Keratinocyte (primary cell): ENCODE measurements at regions not wholly inside any gene's neighbourhood (a gene's known extent, or its start where the extent isn't known, plus 50 kb on each side); places are given as distances from the start of the nearest gene placed in this dataset.

Source experiments
- DNase-seq: peaks from one replicate; pipeline ENCODE4 v3.0.0-alpha.2; 2011; ENCODE audit warnings: low read depth, missing footprints, low spot score
- FAIRE-seq: peaks from 2 replicates; lab custom pipeline; 2011; peaks lifted over from hg19 to GRCh38; lab: Jason Lieb, UNC
- H2AFZ ChIP-seq: 2 replicates; pipeline ENCODE4 v1.6.0; 2012; ENCODE audit warnings: low read length, control low read depth, inconsistent platforms; ENCODE audit not compliant: control insufficient read depth
- H3K27ac ChIP-seq: 2 replicates; pipeline ENCODE4 v1.5.1; 2011; ENCODE audit warnings: low read length; ENCODE audit not compliant: control insufficient read depth, insufficient read depth
- H3K27me3 ChIP-seq: 3 replicates; pipeline ENCODE4 v1.6.0; 2011; ENCODE audit warnings: low read length; ENCODE audit not compliant: control insufficient read depth, insufficient read depth; ENCODE audit errors: extremely low read depth
- H3K36me3 ChIP-seq, 2 experiments: 2 replicates in 1 of 2; 3 replicates in 1 of 2; pipeline ENCODE4 v1.5.1; 2011; ENCODE audit warnings: low read length in 2 of 2, mild to moderate bottlenecking in 1 of 2; ENCODE audit not compliant: control insufficient read depth in 2 of 2, insufficient read depth in 2 of 2; ENCODE audit errors: extremely low read depth in 1 of 2
- H3K4me1 ChIP-seq: 3 replicates; pipeline ENCODE4 v1.5.1; 2011; ENCODE audit warnings: low read length; ENCODE audit not compliant: control insufficient read depth, insufficient read depth; ENCODE audit errors: extremely low read depth
- H3K4me2 ChIP-seq: 3 replicates; pipeline ENCODE4 v1.6.0; 2011; ENCODE audit warnings: low read depth, low read length; ENCODE audit not compliant: control insufficient read depth, insufficient read depth; ENCODE audit errors: extremely low read depth
- H3K4me3 ChIP-seq, 3 experiments: fragments of 200-600 bp in 1 of 3; sonication (generic) in 1 of 3; 2 replicates in 2 of 3; 3 replicates in 1 of 3; pipeline ENCODE4 v1.5.1; 2011 to 2016; ENCODE audit warnings: low read length in 3 of 3, mild to moderate bottlenecking in 3 of 3, control low read depth in 2 of 3, inconsistent platforms in 1 of 3, low read depth in 1 of 3, mixed read lengths in 1 of 3, mixed run types in 1 of 3, moderate library complexity in 1 of 3; ENCODE audit not compliant: control insufficient read depth in 2 of 3, insufficient read depth in 2 of 3; ENCODE audit errors: extremely low read depth in 1 of 3
- H3K79me2 ChIP-seq: 2 replicates; pipeline ENCODE4 v1.6.0; 2012; ENCODE audit warnings: low read length; ENCODE audit not compliant: control insufficient read depth, insufficient read depth
- H3K9ac ChIP-seq: 3 replicates; pipeline ENCODE4 v1.6.0; 2011; ENCODE audit warnings: low read length; ENCODE audit not compliant: control insufficient read depth, insufficient read depth; ENCODE audit errors: extremely low read depth
- H3K9me1 ChIP-seq: 3 replicates; pipeline ENCODE4 v1.6.0; 2011; ENCODE audit warnings: low read length; ENCODE audit not compliant: control insufficient read depth, insufficient read depth; ENCODE audit errors: extremely low read depth
- H3K9me3 ChIP-seq: 2 replicates; pipeline ENCODE4 v1.5.1; 2012; ENCODE audit warnings: low read depth, low read length; ENCODE audit not compliant: control insufficient read depth
- H4K20me1 ChIP-seq: 3 replicates; pipeline ENCODE4 v1.6.0; 2011; ENCODE audit warnings: low read length; ENCODE audit not compliant: control insufficient read depth, insufficient read depth; ENCODE audit errors: extremely low read depth
- EZH2 ChIP-seq: IDR thresholded peaks from one replicate; pipeline ENCODE4 v1.6.1; 2012; ENCODE audit warnings: inconsistent platforms, mild to moderate bottlenecking, low read length, moderate library complexity
- dilution Hi-C: fragments of 300-500 bp; cut with MboI; formaldehyde crosslinking; loops from one replicate; pipeline ENCODE4 v1.7.0; 2020; ENCODE audit warnings: low sequenced_read_pairs; ENCODE audit not compliant: extremely low pct_ligation_motif_present
- small RNA-seq, 3 experiments: library from RNA; depleted of rRNA; stranded (forward); fragments of <200 nt; gene quantifications; one replicate each; pipeline ENCODE3, GENCODE V24; 2012; ENCODE audit warnings: low read depth in 3 of 3, low replicate concordance in 1 of 3; ENCODE audit not compliant: insufficient read length in 3 of 3
- TF ChIP-seq, protein P1 (sequence below), 3 experiments: IDR thresholded peaks in 1 of 3; conservative IDR thresholded peaks in 1 of 3; optimal IDR thresholded peaks in 1 of 3; 2 replicates in 2 of 3; 3 replicates in 1 of 3; pipeline versions ENCODE3 to v1.5.1; 2011; ENCODE audit warnings: low read length in 3 of 3, mild to moderate bottlenecking in 3 of 3, moderate library complexity in 2 of 3, control low read depth in 1 of 3, inconsistent platforms in 1 of 3; ENCODE audit not compliant: insufficient read depth in 2 of 3; ENCODE audit errors: extremely low read depth in 1 of 3

DNA sequence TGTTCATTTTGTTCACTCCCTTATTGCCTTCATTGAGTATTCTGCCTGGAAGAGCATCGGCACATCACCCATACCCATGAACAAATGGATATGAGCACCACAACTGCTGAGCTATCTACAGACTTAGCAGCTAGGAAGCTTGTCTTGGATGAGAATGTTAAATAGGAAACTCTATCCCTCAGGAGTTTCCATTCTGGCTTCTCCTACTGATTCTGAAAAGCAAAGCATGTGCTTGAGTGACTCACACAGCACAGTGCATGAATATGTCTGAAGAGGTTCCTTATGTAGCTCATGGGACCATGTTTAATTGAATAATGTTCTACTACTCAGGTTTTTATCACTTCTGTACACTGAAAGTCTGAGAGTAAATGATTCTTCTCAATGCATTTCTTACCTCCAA is 57.3 kb upstream of the MXRA5 start:
- DNase-seq (no peak), FAIRE-seq (no peak)
- H3K79me2 ChIP-seq, result no peaks in the 10 kb centered on the region
- dilution Hi-C loops, result no loop called here
- TF ChIP-seq EZH2, result no peak
- TF ChIP-seq, protein P1, sequence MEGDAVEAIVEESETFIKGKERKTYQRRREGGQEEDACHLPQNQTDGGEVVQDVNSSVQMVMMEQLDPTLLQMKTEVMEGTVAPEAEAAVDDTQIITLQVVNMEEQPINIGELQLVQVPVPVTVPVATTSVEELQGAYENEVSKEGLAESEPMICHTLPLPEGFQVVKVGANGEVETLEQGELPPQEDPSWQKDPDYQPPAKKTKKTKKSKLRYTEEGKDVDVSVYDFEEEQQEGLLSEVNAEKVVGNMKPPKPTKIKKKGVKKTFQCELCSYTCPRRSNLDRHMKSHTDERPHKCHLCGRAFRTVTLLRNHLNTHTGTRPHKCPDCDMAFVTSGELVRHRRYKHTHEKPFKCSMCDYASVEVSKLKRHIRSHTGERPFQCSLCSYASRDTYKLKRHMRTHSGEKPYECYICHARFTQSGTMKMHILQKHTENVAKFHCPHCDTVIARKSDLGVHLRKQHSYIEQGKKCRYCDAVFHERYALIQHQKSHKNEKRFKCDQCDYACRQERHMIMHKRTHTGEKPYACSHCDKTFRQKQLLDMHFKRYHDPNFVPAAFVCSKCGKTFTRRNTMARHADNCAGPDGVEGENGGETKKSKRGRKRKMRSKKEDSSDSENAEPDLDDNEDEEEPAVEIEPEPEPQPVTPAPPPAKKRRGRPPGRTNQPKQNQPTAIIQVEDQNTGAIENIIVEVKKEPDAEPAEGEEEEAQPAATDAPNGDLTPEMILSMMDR (optimal IDR thresholded peaks at IDR 0.05 in 1 of 3, IDR thresholded peaks at IDR 0.05 in 1 of 3, conservative IDR thresholded peaks at IDR 0.05 in 1 of 3; ENCODE audit: extremely low read depth in 1 of 3, insufficient read depth in 2 of 3, low read length in 3 of 3), result no peak
- no peaks in the 10 kb centered on the region for H3K9me1 ChIP-seq
- no peak overlapping the region for H2AFZ ChIP-seq
- H3K36me3 ChIP-seq, result no peaks in the 10 kb centered on the region
- H3K27me3 ChIP-seq, result no peaks in the 10 kb centered on the region
- no peaks in the 10 kb centered on the region for H3K4me1 ChIP-seq
- H4K20me1 ChIP-seq, result no peaks in the 10 kb centered on the region
- H3K9ac ChIP-seq, result no peak overlapping the region
- H3K4me2 ChIP-seq, result no peak overlapping the region
- no peak overlapping the region for H3K27ac ChIP-seq
- no peak overlapping the region for H3K4me3 ChIP-seq
- no peaks in the 10 kb centered on the region for H3K9me3 ChIP-seq

Small RNAs in the stretch of these regions (small RNA-seq; reads per million reads assigned to genes)
- 0 reads per million in 3 experiments for gene SNORA48B
